ENCODE measurements at regions not wholly inside any gene's neighbourhood (a gene's known extent, or its start where the extent isn't known, plus 50 kb on each side); places are given as distances from the start of the nearest gene placed in this dataset.

DNA sequence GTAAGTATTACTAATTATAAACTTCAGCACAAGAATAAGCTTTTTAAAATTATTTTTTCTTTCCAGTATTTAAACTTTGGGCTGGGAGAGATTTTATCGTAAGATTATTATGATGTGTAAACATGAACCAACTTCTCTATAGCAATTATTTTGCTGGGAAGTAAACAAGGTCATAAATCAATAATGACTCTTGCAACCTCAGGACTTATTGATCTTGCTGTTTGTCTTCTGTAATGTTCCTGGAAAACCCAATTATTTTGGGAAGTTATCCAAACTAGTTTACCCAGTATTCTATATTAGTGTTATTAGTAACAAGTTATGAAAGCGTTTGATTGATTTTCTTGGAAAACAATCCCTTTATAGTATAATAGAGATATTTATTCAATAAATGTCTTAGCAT, 174.9 kb downstream of the PPP1R2C start:
- TF ChIP-seq, protein P1, sequence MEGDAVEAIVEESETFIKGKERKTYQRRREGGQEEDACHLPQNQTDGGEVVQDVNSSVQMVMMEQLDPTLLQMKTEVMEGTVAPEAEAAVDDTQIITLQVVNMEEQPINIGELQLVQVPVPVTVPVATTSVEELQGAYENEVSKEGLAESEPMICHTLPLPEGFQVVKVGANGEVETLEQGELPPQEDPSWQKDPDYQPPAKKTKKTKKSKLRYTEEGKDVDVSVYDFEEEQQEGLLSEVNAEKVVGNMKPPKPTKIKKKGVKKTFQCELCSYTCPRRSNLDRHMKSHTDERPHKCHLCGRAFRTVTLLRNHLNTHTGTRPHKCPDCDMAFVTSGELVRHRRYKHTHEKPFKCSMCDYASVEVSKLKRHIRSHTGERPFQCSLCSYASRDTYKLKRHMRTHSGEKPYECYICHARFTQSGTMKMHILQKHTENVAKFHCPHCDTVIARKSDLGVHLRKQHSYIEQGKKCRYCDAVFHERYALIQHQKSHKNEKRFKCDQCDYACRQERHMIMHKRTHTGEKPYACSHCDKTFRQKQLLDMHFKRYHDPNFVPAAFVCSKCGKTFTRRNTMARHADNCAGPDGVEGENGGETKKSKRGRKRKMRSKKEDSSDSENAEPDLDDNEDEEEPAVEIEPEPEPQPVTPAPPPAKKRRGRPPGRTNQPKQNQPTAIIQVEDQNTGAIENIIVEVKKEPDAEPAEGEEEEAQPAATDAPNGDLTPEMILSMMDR (IDR thresholded peaks at IDR 0.05; ENCODE audit: insufficient read depth, low read length) = no peak
- TF ChIP-seq GABPA (IDR thresholded peaks at IDR 0.05; ENCODE audit: low read depth) (no peak), REST (IDR thresholded peaks at IDR 0.05; ENCODE audit: insufficient replicate concordance, low read depth) (no peak)
